Fibroblast of skin of abdomen (primary cell): ENCODE measurements at regions not wholly inside any gene's neighbourhood (a gene's known extent, or its start where the extent isn't known, plus 50 kb on each side); places are given as distances from the start of the nearest gene placed in this dataset.
"Not testable (repeated sequence)": the region's sequence is repeated elsewhere in the genome, so short reads cannot be mapped to it uniquely, and the experiment has no call there.

ENCODE experiments used
- DNase-seq: peaks from one replicate; pipeline ENCODE4 v3.0.0-alpha.2; 2013

- peak; percentile 35 for DNase-seq
These were observed 149.1 kb downstream of the NFKBIZ start for GRCh38 chr3:101998256-101998926.

- DNase-seq = peak; percentile 65
These were observed 150.0 kb downstream of the NFKBIZ start for GRCh38 chr3:101999177-101999779.

- no peak for DNase-seq
These were observed 151.4 kb downstream of the NFKBIZ start for GRCh38 chr3:102000620-102001209.

GRCh38 chr3:102002056-102002455 is 152.7 kb downstream of the NFKBIZ start:
- no peak for DNase-seq

- no peak for DNase-seq
These were observed 155.2 kb downstream of the NFKBIZ start for GRCh38 chr3:102004561-102004960.

- DNase-seq = no peak
These were observed 156.2 kb downstream of the NFKBIZ start for GRCh38 chr3:102005551-102005950.

GRCh38 chr3:102006812-102007485 is 157.6 kb downstream of the NFKBIZ start:
- peak; percentile 95 for DNase-seq

- DNase-seq = not testable (repeated sequence)
These were observed 159.1 kb downstream of the NFKBIZ start for GRCh38 chr3:102008436-102008835.

- DNase-seq = no peak
These were observed 167.1 kb downstream of the NFKBIZ start for GRCh38 chr3:102016417-102016816.

- DNase-seq = no peak
These were observed 168.5 kb downstream of the NFKBIZ start for GRCh38 chr3:102017784-102018183.

GRCh38 chr3:102018551-102018950 is 169.2 kb downstream of the NFKBIZ start:
- DNase-seq = no peak

- no peak for DNase-seq
These were observed 171.4 kb downstream of the NFKBIZ start for GRCh38 chr3:102020735-102021134.

GRCh38 chr3:102024270-102024904 is 175.1 kb downstream of the NFKBIZ start:
- DNase-seq = no peak

GRCh38 chr3:102025606-102026270 is 176.4 kb downstream of the NFKBIZ start:
- no peak for DNase-seq

GRCh38 chr3:102026656-102027055 is 177.3 kb downstream of the NFKBIZ start:
- DNase-seq = no peak

- DNase-seq = no peak
These were observed 181.3 kb downstream of the NFKBIZ start for GRCh38 chr3:102030661-102031060.

- no peak for DNase-seq
These were observed 182.5 kb downstream of the NFKBIZ start for GRCh38 chr3:102031834-102032233.

GRCh38 chr3:102032491-102033383 is 183.4 kb downstream of the NFKBIZ start:
- DNase-seq = no peak

- peak; percentile 89 for DNase-seq
These were observed 185.5 kb downstream of the NFKBIZ start for GRCh38 chr3:102034639-102035451.

- DNase-seq = no peak
These were observed 186.7 kb downstream of the NFKBIZ start for GRCh38 chr3:102036017-102036416.
